Pancreas (tissue), 10 donors: ENCODE measurements at regions not wholly inside any gene's neighbourhood (a gene's known extent, or its start where the extent isn't known, plus 50 kb on each side); places are given as distances from the start of the nearest gene placed in this dataset.

Experiments
- ATAC-seq, 4 donors: fragments of 200-7000 bp; cut with Tn5 transposase; one replicate each; pipeline versions ENCODE4 v1.8.0 to v1.9.1; 2020; ENCODE audit warnings: mild to moderate bottlenecking in 4 of 4, moderate library complexity in 4 of 4
- DNase-seq, 6 donors: peaks; one replicate each; pipeline ENCODE4 v3.0.0-alpha.2; 2020
- FAIRE-seq: peaks from 2 replicates; lab custom pipeline; 2012; peaks lifted over from hg19 to GRCh38; lab: Jason Lieb, UNC
- H3K27ac ChIP-seq, 4 donors: fragments of 200-600 bp; sonication (generic); 1 replicate in 3 of 4; 2 replicates in 1 of 4; pipeline versions ENCODE4 v1.5.0 to v1.8.0; 2020
- H3K27me3 ChIP-seq, 4 donors: fragments of 200-600 bp; one replicate each; pipeline ENCODE4 v1.8.0; 2021
- H3K36me3 ChIP-seq, 3 donors: fragments of 200-600 bp; sonication (generic) in 1 of 3; one replicate each; pipeline versions ENCODE4 v1.5.0 to v1.8.0; 2020 to 2021
- H3K4me1 ChIP-seq, 3 donors: fragments of 200-600 bp; one replicate each; pipeline ENCODE4 v1.8.0; 2021
- H3K4me3 ChIP-seq, 4 donors: fragments of 200-600 bp; sonication (generic) in 2 of 4; one replicate each; pipeline versions ENCODE4 v1.5.0 to v1.8.0; 2020 to 2021
- H3K9me3 ChIP-seq, 4 donors: fragments of 200-600 bp; one replicate each; pipeline ENCODE4 v1.8.0; 2021
- WGBS, 2 donors: extraction: QIAGEN DNeasy Blood & Tissue Kit; methylation state at CpG; one replicate each; pipeline ENCODE4 v1.1.7; 2013; 5-methylcytosine and 5-hydroxymethylcytosine counted together
- intact Hi-C, 3 donors: fragments of 100-400 bp; cut with DNase I; formaldehyde crosslinking; loops; one replicate each; pipeline versions ENCODE4 v1.11.1 to v1.14.2; 2022
- TF ChIP-seq, protein P1 (sequence below), 4 donors: fragments of 200-600 bp; sonication (generic) in 3 of 4; IDR thresholded peaks; one replicate each; pipeline versions ENCODE4 v1.5.0 to v1.8.0; 2021; ENCODE audit warnings: antibody characterized with exemption in 4 of 4
- donor health status: healthy with polysubstance abuse.
- donor health status: DM: no; HTN: no; CAD: no; lungs with moderate emphysema.
- donor health status: DM: no; HTN: no; CAD: no.
- donor health status: control.
- donor health status: control.
- donor health status: Bipolar disorder and iron deficiency.
- donor health status: DM: yes; HTN: yes; CAD: no.
- donor health status: DM: no; HTN: no; CAD: no.
- donor health status: DM: no; HTN: no; CAD: no.
- donor health status: DM: yes; HTN: yes; CAD: no.

DNA sequence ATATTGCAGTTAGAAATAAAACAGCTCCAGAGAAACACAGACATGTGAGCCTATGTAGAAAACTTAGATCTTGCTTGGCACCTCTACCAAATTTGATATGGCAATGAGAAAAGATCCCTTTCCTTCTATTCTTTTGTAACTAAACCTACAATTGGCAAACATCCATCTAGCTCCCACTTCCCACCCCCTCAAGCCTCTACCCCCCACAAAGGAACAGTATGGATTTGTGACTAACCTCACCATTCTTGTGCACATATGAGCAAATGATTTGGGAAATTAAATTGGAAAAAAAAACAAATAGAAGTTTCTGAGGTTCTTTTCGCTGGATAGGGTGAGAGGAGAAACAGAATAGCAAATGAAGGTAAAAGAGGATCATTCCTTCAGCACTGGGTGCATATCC, 85.8 kb upstream of the TIAM2 start:
- TF ChIP-seq, protein P1, sequence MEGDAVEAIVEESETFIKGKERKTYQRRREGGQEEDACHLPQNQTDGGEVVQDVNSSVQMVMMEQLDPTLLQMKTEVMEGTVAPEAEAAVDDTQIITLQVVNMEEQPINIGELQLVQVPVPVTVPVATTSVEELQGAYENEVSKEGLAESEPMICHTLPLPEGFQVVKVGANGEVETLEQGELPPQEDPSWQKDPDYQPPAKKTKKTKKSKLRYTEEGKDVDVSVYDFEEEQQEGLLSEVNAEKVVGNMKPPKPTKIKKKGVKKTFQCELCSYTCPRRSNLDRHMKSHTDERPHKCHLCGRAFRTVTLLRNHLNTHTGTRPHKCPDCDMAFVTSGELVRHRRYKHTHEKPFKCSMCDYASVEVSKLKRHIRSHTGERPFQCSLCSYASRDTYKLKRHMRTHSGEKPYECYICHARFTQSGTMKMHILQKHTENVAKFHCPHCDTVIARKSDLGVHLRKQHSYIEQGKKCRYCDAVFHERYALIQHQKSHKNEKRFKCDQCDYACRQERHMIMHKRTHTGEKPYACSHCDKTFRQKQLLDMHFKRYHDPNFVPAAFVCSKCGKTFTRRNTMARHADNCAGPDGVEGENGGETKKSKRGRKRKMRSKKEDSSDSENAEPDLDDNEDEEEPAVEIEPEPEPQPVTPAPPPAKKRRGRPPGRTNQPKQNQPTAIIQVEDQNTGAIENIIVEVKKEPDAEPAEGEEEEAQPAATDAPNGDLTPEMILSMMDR (IDR thresholded peaks at IDR 0.05) = no peak
- H3K36me3 ChIP-seq = no peaks in the 10 kb centered on the region
- no peak overlapping the region for H3K4me3 ChIP-seq
- no peaks in the 10 kb centered on the region for H3K27me3 ChIP-seq
- WGBS, 2 donors = 95% methylated on average over 1 of the region's 1 CpG
- FAIRE-seq = no peak
- no peak for DNase-seq
- H3K9me3 ChIP-seq = no peaks in the 10 kb centered on the region
- intact Hi-C loops = no loop called here
- ATAC-seq = no peak
- no peak overlapping the region for H3K27ac ChIP-seq
- no peaks in the 10 kb centered on the region for H3K4me1 ChIP-seq

DNA sequence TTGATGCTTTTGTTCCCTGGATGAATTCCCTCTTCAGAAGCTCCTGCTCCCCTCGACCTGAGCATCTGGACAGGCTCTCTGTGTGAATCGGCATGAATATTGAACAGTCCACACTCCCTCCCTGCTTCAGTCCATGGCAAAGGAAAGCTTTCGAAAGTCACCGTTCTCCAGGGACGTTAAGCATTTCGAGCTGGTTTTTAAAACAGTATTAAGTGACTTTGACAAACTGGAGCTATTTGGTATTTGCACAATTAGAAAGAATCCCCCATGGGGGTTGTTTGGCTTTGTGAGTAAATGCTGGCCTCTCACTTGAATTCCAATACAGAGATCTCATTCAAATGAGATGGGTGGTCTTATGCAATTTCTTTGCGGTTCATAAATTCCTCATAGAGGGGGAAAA, 85.3 kb upstream of the TIAM2 start:
- TF ChIP-seq, protein P1 (IDR thresholded peaks at IDR 0.05) = no peak
- FAIRE-seq (no peak), ATAC-seq (peak in 1 of 4 donors; percentile 23), DNase-seq (no peak)
- no peaks in the 10 kb centered on the region for H3K27me3 ChIP-seq
- H3K4me3 ChIP-seq = no peak overlapping the region
- H3K27ac ChIP-seq = no peak overlapping the region
- intact Hi-C loops = no loop called here
- H3K4me1 ChIP-seq = no peaks in the 10 kb centered on the region
- no peaks in the 10 kb centered on the region for H3K36me3 ChIP-seq
- H3K9me3 ChIP-seq = no peaks in the 10 kb centered on the region
- WGBS, 2 donors = 61 to 73% methylated on average over 7 of the region's 7 CpGs

DNA sequence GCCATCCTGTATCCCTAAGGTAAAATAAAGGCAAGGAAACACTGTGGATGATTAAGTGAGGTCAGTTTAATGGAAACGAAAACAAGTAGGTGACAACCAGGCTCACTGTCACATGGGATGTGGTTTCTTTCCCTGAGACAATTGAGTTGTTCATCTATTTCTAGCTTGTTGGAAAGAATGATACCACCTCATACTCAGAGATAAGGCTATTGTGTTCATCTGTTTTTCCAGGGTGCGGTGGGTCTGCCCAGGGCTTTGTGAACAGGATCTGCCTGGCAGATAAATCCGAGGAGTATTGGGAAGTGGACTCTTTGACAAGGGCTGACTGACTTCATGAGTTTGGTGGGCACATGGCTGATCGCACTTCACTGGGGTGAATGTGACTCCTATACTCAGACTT, 80.8 kb upstream of the TIAM2 start:
- intact Hi-C loops = no loop called here
- H3K27ac ChIP-seq = no peak overlapping the region
- TF ChIP-seq, protein P1 (IDR thresholded peaks at IDR 0.05) = no peak
- no peaks in the 10 kb centered on the region for H3K9me3 ChIP-seq
- 87 to 91% methylated on average over 4 of the region's 4 CpGs for WGBS, 2 donors
- no peaks in the 10 kb centered on the region for H3K27me3 ChIP-seq
- H3K4me1 ChIP-seq = no peaks in the 10 kb centered on the region
- H3K36me3 ChIP-seq = no peaks in the 10 kb centered on the region
- DNase-seq = no peak
- no peak for FAIRE-seq
- no peak overlapping the region for H3K4me3 ChIP-seq
- ATAC-seq = no peak

DNA sequence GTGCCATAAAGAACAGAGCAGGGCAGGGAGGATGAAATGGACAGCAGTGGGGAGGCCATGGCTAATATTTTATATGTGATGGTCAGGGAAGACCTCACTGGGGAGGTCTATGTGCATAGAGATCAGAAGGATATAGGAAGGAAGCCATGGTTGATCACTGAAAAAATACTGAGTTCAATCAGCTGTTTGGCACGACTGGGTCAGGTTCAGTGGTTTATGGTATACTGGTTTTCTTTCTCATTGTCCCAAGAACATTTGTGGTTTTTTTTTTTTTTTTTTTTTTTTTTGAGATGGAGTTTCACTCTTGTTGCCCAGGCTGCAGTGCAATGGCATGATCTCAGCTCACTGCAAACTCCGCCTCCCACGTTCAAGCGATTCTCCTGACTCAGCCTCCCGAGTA, 78.3 kb upstream of the TIAM2 start:
- Histone ChIP-seq H3K4me1 (no peaks in the 10 kb centered on the region), H3K4me3 (no peak overlapping the region), H3K9me3 (no peaks in the 10 kb centered on the region), H3K27me3 (no peaks in the 10 kb centered on the region), H3K27ac (no peak overlapping the region), H3K36me3 (no peaks in the 10 kb centered on the region)
- intact Hi-C loops = no loop called here
- WGBS, 2 donors = 87 to 95% methylated on average over 5 of the region's 5 CpGs
- FAIRE-seq = no peak
- DNase-seq = no peak
- TF ChIP-seq, protein P1 (IDR thresholded peaks at IDR 0.05) = no peak
- ATAC-seq = no peak

DNA sequence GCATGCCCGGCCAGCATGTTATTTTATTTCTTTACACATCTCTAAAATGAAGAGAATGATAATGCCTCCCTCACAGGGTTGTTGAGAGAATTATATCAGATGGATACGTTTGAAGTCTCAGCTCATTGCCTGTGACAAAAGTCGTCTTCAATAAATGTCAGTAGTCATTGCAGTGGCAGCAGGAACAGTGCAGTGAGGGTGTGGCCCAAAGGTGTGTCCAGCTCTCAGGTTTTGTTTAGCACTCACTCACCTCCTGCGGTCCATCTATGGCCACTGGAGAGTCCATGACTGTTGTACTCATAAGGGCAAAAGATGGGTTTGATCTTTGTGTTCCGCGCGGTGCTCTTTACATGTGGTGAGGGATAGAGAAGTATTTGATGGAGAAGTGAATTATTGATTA, 77.2 kb upstream of the TIAM2 start:
- no peak for FAIRE-seq
- no peak overlapping the region for H3K4me3 ChIP-seq
- 93 to 94% methylated on average over 7 of the region's 7 CpGs for WGBS, 2 donors
- H3K4me1 ChIP-seq = no peaks in the 10 kb centered on the region
- intact Hi-C loops = no loop called here
- TF ChIP-seq, protein P1 (IDR thresholded peaks at IDR 0.05) = no peak
- no peak for DNase-seq
- no peak overlapping the region for H3K27ac ChIP-seq
- no peaks in the 10 kb centered on the region for H3K27me3 ChIP-seq
- no peak for ATAC-seq
- H3K9me3 ChIP-seq = no peaks in the 10 kb centered on the region
- no peaks in the 10 kb centered on the region for H3K36me3 ChIP-seq
